ENCODE measurements at regions not wholly inside any gene's neighbourhood (a gene's known extent, or its start where the extent isn't known, plus 50 kb on each side); places are given as distances from the start of the nearest gene placed in this dataset.

DNA sequence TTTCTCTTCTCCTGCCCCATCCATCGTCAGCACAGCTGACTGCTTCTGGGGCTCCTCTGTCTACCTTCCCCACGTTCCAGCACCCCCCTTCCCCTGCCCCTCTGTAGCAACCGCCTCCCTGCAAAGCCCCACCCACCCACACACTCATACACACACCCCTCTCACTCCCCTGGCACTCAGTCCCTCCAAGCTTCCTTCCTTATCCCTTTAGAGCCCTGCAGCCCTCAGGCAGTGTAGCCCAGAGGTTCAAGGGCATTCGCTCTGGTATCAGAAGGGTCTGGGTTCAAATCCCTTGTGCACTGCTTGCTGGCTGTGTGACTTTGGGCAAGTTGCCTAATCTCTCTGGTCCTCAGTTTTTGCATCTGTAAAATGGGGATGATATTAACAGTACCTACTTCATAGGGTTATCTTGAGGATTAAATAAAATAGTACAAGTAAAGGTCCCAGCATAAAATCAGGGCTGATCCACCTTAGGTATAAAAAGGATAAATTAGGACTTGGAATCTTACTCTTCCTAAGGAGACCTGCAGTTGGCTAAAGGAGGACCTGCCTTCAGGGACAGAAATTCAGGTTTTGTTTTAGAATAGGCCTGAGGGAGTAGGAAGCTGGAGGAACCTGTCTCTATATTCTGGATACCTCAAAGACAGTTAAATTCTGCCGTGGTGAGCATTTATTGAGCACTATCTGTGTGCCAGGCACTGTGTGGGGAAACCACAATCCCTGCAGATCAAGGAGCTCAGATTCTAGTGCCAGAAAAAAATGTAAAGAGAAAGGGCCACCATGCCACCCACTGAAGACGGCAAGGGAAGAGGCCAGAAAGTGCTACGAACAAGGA is 94.1 kb downstream of the SNX5 start:
- Histone ChIP-seq H3K27ac (peak overlapping the region in 1 of 2 donors; percentile 65), H3K9me3 (no peaks in the 10 kb centered on the region), H3K36me3 (no peaks in the 10 kb centered on the region), H3K27me3 (no peaks in the 10 kb centered on the region), H3K4me3 (no peak overlapping the region), H3K4me1 (ENCODE audit: insufficient read depth) (peaks cover 17% of the 10 kb centered on the region)
- TF ChIP-seq EP300 (IDR thresholded peaks at IDR 0.05), result no peak
- TF ChIP-seq, protein P1, sequence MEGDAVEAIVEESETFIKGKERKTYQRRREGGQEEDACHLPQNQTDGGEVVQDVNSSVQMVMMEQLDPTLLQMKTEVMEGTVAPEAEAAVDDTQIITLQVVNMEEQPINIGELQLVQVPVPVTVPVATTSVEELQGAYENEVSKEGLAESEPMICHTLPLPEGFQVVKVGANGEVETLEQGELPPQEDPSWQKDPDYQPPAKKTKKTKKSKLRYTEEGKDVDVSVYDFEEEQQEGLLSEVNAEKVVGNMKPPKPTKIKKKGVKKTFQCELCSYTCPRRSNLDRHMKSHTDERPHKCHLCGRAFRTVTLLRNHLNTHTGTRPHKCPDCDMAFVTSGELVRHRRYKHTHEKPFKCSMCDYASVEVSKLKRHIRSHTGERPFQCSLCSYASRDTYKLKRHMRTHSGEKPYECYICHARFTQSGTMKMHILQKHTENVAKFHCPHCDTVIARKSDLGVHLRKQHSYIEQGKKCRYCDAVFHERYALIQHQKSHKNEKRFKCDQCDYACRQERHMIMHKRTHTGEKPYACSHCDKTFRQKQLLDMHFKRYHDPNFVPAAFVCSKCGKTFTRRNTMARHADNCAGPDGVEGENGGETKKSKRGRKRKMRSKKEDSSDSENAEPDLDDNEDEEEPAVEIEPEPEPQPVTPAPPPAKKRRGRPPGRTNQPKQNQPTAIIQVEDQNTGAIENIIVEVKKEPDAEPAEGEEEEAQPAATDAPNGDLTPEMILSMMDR (IDR thresholded peaks at IDR 0.05), result no peak
- TF ChIP-seq POLR2A (IDR thresholded peaks at IDR 0.05), result no peak
- intact Hi-C loops (cut with DNase I), result loop anchor here in 1 of 4 donors (10.0 kb wide), 1 partner anchor 90 kb away; no protein-coding TSS in a partner anchor
- 18 to 25% (median 21%) methylated on average over 7 of the region's 7 CpGs for WGBS, 3 donors
- DNase-seq, result no peak

DNA sequence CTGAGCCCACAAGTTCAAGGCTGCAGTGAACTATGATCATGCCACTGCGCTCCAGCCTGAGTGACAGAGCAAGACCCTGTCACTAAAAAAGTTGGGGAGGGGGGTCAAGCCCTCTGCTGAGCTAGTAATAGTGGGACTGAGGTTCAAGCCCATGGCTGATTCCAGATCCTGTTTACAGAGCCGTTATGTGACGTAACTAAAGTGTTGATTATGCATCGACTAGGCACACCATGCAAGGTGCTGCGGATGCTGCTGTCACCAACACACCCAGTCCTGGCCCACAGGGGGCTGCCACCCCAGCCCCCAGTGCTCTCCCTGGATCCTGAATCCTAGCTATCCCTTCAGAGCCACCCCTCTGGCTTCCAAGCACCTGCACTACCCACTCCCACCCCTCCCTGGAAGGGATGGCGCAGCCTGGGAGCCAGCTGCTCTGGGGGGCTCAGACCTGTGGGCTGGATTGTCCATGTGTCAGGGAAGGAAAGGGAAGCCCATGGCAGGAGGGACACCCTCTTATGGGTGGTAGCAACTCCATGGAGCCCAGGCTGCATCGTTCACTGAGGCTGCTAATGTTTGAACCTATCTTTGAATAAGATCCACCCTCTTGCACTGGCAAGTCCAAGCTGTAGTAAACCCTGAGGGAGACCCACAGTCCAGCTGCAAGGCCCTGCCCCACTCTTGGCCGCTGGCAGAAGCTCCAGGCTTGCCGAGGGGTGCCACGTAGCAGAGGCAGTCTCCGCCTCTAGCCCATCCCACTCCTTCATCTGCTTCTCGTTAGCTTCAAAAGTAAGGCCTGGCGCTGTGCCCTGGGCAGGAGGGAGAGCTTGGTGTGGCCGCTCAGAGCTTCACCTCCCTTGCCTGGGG is 95.0 kb downstream of the SNX5 start:
- Histone ChIP-seq H3K36me3 (no peaks in the 10 kb centered on the region), H3K9me3 (no peaks in the 10 kb centered on the region), H3K4me1 (ENCODE audit: insufficient read depth) (peaks cover 17% of the 10 kb centered on the region), H3K27me3 (no peaks in the 10 kb centered on the region), H3K4me3 (no peak overlapping the region), H3K27ac (peak overlapping the region in 1 of 2 donors; percentile 65)
- intact Hi-C loops (cut with DNase I), result loop anchor here in 1 of 4 donors (10.0 kb wide), 1 partner anchor 89 kb away; no protein-coding TSS in a partner anchor
- WGBS, 3 donors, result 25 to 32% (median 28%) methylated on average over 14 of the region's 14 CpGs
- peak; percentile 90 to 96 (median 95) for DNase-seq
- TF ChIP-seq EP300 (IDR thresholded peaks at IDR 0.05) (no peak), POLR2A (IDR thresholded peaks at IDR 0.05) (no peak)
- TF ChIP-seq, protein P1 (IDR thresholded peaks at IDR 0.05), result no peak

DNA sequence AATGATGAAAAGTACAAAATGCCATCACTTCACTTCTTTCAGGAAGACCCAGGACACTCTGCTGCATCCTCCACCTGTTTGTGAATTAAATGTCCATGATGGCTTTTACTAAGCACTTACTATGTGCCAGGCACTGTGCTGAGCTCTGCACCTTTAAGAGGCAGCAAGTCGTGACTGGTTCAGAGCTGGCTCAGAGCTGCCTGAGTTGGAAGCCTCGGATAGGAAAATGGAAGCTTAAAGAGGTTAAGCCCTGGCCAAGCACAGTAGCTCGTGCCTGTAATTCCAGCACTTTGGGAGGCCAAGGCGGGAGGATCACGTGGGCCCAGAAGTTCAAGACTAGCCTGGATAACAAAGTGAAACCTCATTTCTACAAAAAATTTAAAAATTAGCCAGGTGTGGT is 95.6 kb downstream of the SNX5 start:
- Histone ChIP-seq H3K9me3 (no peaks in the 10 kb centered on the region), H3K27me3 (no peaks in the 10 kb centered on the region), H3K27ac (peak overlapping the region in 1 of 2 donors; percentile 65), H3K36me3 (no peaks in the 10 kb centered on the region), H3K4me3 (no peak overlapping the region), H3K4me1 (ENCODE audit: insufficient read depth) (peaks cover 17% of the 10 kb centered on the region)
- intact Hi-C loops (cut with DNase I), result loop anchor here in 1 of 4 donors (10.0 kb wide), 1 partner anchor 88 kb away; no protein-coding TSS in a partner anchor
- WGBS, 3 donors, result 22 to 34% (median 31%) methylated on average over 5 of the region's 5 CpGs
- DNase-seq, result peak in 1 of 5 donors; percentile 30
- TF ChIP-seq, protein P1 (IDR thresholded peaks at IDR 0.05), result no peak
- TF ChIP-seq POLR2A (IDR thresholded peaks at IDR 0.05) (no peak), EP300 (IDR thresholded peaks at IDR 0.05) (no peak)

DNA sequence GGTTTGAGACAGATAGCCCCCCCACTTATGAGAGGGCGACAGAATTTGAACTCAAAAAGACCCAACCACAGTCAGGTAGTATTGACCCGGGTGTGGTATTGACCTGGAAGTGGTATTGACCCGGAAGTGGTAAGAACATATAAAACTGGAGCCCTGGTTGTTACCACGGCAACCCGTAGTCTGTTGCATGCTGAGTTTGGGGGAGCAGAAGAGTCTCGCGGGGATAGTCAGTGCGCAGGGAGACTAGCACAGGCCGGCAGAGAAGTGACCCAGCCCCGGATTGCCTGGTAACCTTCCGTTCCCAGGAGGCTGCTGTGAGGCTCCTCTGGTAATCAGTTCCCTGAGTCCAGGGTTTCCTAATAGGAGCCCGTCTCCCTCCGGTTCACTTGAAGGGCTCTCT is 96.2 kb downstream of the SNX5 start:
- H3K4me1 ChIP-seq (ENCODE audit: insufficient read depth), result peaks cover 17% of the 10 kb centered on the region
- no peaks in the 10 kb centered on the region for H3K27me3 ChIP-seq
- H3K27ac ChIP-seq, result no peak overlapping the region
- H3K36me3 ChIP-seq, result no peaks in the 10 kb centered on the region
- TF ChIP-seq EP300 (IDR thresholded peaks at IDR 0.05), result no peak
- no peak for TF ChIP-seq POLR2A (IDR thresholded peaks at IDR 0.05)
- TF ChIP-seq, protein P1 (IDR thresholded peaks at IDR 0.05), result no peak
- H3K4me3 ChIP-seq, result no peak overlapping the region
- 67 to 74% (median 73%) methylated on average over 12 to 13 of the region's 13 CpGs for WGBS, 3 donors
- no peaks in the 10 kb centered on the region for H3K9me3 ChIP-seq
- intact Hi-C loops (cut with DNase I), result loop anchor here in 1 of 4 donors (10.0 kb wide), 1 partner anchor 88 kb away; no protein-coding TSS in a partner anchor
- DNase-seq, result peak in 1 of 5 donors; percentile 28
